ENCODE measurements at regions not wholly inside any gene's neighbourhood (a gene's known extent, or its start where the extent isn't known, plus 50 kb on each side); places are given as distances from the start of the nearest gene placed in this dataset.

GRCh38 chr2:37865640-37866039 is 59.4 kb upstream of the RMDN2 start:
- DNase-seq (ENCODE audit: low spot score), result no peak

DNA sequence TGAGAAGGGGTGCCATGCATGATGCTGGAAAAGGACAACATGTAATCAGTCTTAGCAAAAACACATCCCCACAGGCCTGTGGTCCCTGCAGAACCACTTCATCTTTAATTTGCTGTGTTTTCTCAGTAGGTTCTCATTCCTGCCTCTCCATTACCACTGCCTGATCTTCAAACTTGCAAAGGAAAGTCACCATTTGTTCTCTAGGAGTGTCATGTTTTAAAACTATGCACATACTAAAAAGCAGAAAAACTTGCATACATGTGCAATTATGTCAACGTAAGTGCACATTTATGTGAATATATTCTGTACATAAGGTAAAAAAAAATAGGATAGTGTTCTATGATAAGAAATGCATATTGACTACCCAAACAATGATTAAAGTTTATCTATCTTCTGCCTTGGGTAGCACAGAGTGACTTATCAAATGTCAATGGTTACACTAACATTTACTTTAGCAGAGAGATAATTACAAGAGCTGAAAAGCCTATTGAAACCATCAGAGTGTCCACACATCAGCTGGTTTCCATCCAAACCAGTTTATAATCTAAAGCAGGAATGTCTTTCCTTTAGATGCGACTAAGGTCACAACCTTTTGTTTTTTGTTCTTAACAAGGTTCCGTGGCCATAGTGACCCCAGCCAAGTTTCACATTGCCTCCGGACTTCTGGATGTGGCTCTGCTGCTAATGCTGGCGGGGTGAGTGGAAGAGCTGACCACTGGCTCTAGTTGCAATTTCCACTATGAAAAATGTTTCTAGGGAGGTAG is 58.7 kb upstream of the RMDN2 start:
- DNase-seq (ENCODE audit: low spot score), result no peak

DNA sequence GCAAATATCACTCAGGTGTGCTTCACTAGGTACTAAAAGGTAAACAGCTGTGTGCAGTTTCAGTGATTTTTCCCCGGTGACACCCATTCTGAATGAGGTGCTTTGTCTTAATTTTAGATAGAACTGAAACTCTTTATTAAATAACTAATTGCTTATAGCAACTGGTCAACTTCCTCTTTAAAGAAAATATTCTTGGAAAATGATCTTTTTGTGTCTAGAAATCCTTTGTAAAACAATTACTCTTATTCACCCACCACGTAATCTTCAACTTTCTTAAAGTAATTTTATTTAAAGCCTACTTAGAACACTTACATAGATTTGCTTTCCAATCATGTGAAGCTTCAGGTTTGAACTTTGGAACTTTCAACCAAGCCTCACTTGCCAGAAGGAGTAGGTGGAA is 57.9 kb upstream of the RMDN2 start:
- no peak for DNase-seq (ENCODE audit: low spot score)

GRCh38 chr2:37868866-37869265 is 56.2 kb upstream of the RMDN2 start:
- no peak for DNase-seq (ENCODE audit: low spot score)

DNA sequence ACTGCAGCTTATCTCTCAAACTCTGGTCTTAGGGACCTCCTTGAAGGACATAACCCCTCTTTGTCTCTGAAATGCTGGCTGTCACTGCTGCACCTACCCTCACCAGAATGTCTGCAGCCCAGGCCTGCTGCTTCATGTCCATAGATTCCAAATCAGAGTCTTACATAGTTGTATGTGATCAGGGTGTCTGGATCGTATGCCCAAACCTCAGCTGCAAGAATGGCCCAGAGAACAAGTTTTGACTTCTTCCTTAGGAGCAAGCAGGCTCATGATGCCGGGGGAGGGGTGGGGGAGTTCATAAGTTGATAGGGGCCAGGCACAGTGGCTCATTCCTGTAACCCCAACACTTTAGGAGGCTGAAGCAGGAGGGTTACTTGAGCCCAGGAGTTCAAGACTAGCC is 55.8 kb upstream of the RMDN2 start:
- no peak for DNase-seq (ENCODE audit: low spot score)

- no peak for DNase-seq (ENCODE audit: low spot score)
Measured at GRCh38 chr2:37869771-37870170, 55.3 kb upstream of the RMDN2 start.

- no peak for DNase-seq (ENCODE audit: low spot score)
Measured at GRCh38 chr2:37870829-37871228, 54.3 kb upstream of the RMDN2 start.

DNA sequence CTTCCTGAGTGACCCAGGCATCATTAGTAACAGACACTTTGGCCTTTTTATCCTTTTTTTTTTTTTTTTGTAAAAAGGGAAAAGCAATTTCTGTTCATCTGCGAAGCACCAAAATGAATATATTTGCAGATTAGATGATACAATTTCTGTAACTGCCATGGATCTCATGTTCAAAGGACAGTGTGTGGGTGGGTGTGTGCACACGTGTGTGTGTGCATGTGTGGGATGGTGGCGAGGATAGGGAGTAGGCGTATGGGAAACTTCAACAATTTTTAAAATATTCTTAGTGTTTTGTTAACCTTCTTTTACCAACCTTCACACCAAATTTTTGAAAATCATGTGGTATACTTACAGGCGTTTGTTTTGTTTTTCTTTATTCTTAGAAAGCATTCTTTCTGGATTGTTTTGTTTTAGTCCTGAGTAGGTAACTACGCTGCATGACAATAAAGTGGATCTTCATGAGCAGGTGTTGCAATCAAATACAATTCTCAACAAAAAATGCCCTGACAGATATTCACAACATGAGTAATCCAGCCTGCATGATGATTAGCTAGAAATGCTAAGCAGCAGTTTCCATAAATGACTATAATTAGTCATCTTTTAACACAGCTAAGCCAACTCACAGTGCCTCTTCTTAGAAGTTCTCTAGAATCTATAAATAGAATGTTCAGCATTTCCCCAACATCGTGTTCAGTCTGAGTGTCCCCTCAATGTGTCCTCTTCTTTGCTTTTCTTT is 53.5 kb upstream of the RMDN2 start:
- peak; percentile 43 for DNase-seq (ENCODE audit: low spot score)

DNA sequence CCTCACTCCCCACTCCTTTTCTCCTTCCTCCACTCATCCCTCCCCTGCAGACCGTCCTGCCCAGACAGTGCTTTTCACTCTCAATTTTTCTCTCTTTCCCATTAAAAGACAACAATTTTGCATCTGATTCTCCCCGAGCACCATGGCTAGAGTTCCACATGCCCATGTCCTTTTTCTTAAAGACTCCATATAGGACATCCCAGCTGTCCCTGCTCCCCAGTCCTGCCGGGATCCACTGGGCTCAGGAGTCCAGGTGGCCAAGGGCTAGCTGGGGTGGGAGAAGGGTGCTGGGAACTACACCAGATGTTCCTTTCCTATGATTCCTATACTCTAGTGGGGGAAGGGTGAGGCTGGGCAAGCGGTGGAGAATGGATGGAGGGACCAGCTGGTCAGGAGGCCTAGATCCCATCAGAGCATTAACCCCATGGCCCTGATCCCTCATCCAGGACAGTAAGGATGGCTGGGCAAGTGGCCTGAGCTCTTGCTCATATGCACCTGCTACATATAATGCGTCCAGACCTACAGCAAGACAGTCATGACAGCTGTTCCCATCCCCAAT is 52.8 kb upstream of the RMDN2 start:
- no peak for DNase-seq (ENCODE audit: low spot score)

GRCh38 chr2:37873229-37873628 is 51.9 kb upstream of the RMDN2 start:
- no peak for DNase-seq (ENCODE audit: low spot score)

GRCh38 chr2:37873749-37874330 is 51.2 kb upstream of the RMDN2 start:
- no peak for DNase-seq (ENCODE audit: low spot score)

GRCh38 chr2:37874470-37874869 is 50.6 kb upstream of the RMDN2 start:
- DNase-seq (ENCODE audit: low spot score), result no peak
